SK-N-SH treated with all-trans-retinoic acid at 6 μM for 48 hours (cell line): ENCODE measurements at regions not wholly inside any gene's neighbourhood (a gene's known extent, or its start where the extent isn't known, plus 50 kb on each side); places are given as distances from the start of the nearest gene placed in this dataset.

Source experiments
- ISL1 ChIP-seq: fragments of 250-450 bp; sonication (Bioruptor Pico); IDR thresholded peaks from 2 replicates; pipeline ENCODE4 v2.1.2; 2022; ENCODE audit warnings: mild to moderate bottlenecking, moderate library complexity
- PATZ1 ChIP-seq: fragments of 250-450 bp; sonication (Bioruptor Pico); IDR thresholded peaks from 2 replicates; pipeline ENCODE4 v1.8.0; 2020; ENCODE audit warnings: mild to moderate bottlenecking, moderate library complexity, borderline replicate concordance
- POU6F1 ChIP-seq: fragments of 250-450 bp; sonication (Bioruptor Pico); IDR thresholded peaks from 2 replicates; pipeline ENCODE4 v1.8.0; 2021; ENCODE audit warnings: low read depth, mild to moderate bottlenecking, moderate library complexity, borderline replicate concordance
- ZNF70 ChIP-seq: fragments of 450-650 bp; formaldehyde crosslinking; IDR thresholded peaks from 2 replicates; pipeline ENCODE4 v1.5.0; 2020; ENCODE audit warnings: mild to moderate bottlenecking, moderate library complexity

DNA sequence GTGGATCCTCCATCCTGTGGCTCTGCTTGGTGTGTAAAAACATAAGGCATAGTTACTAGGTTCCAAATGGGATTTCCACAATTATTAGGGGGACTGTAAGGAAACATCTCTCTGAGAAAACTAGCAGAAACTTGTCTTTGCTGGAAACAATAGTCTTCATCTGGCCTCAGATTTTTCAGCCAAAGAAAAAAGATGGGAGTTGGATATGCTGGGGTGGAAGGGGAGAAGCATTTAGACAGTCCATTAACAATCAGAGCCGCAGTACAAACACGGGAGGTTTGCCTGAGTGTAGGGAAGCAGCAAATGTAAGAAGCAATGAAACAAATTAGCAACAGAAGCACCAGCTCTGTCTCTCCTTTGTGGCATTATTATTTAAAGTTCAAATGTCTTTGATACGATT is 402.7 kb upstream of the ZNF608 start:
- TF ChIP-seq PATZ1 (CRISPR knock-in tag) (no peak), ZNF70 (no peak), POU6F1 (no peak), ISL1 (CRISPR knock-in tag) (no peak)
